Activated naive CD4-positive, alpha-beta T cell treated with Interleukin-2 at 50 U/mL for 16 hours (primary cell): ENCODE measurements at regions not wholly inside any gene's neighbourhood (a gene's known extent, or its start where the extent isn't known, plus 50 kb on each side); places are given as distances from the start of the nearest gene placed in this dataset.
"Not testable (repeated sequence)": the region's sequence is repeated elsewhere in the genome, so short reads cannot be mapped to it uniquely, and the experiment has no call there.

Experiments used
- DNase-seq: peaks from one replicate; pipeline ENCODE4 v3.0.0-alpha.2; 2020

DNA sequence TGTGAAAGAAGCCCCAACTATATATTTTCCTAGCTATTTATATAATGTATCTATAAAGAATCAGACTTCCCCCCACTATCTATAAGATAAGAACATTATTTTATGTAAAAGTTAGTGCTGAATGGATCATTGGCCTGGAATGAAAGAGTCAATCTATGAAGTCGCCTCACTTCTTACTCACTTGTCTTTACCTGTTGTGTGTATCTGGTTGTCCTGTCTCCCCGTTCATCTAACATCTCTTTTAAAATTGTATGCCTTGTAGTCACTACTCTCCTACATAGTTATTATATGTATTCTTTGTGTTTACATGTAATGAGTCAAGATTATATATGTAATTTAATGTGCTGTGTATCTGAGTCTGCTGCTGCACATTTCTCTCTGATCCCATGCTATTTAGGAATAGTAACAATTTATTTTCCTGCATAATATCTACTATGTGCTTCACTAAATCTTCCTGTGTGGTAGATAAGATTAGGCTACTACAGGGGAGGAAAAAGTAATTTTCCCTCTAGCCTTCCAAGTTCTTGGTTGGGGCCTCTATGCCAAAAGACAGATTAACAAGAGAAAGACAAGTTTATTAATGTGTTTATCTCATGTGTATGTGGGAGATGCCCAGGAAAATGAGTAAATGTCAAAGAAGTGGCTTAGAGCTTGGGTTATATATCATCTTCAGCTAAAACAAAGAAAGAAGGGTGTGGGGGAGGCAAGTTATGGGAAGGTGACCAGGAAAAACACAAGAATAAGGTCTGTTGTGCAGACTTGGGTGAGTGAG is 77.6 kb upstream of the FRMPD4 start:
- DNase-seq = no peak

DNA sequence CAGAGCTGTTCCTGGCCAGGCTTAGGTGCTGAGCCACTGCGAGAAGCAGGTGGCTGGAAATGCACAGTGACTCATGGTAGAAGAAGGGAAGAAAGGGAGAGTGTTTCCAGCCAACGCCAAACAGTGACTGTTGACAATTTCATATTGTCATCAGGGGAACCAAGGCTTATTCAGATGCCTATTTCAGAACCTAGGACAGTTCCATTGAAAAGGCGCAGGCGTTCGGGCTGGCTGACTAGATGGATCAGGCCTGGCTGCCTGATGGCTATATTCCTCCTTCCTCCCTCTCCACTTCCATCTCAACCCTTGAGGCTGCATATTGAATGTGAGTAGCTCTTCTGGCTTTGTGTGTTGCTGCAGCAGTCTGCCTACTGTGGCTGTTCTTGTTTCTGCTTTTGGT is 73.0 kb upstream of the FRMPD4 start:
- no peak for DNase-seq

DNA sequence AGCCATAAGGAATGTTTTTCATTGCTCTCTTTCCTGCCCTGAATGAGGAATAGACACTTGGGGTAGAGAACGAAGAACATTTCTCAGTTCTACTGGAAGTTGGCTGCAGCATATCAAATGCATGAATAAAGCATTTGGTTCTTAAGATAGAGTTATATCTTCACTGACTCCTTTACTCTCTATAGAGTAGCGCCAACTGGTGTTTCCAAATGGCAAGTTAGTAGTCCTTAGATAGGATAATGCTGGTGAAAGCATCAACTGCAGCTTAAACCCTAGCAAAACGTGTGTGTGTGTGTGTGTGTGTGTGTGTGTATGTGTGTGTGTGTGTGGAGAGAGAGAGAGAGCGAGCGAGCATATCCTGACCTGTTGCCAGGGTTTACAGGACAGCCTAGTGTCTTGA is 62.2 kb upstream of the FRMPD4 start:
- DNase-seq = no peak

GRCh38 chrX:12080265-12080664 is 58.0 kb upstream of the FRMPD4 start:
- no peak for DNase-seq

GRCh38 chrX:12082959-12083358 is 55.3 kb upstream of the FRMPD4 start:
- not testable (repeated sequence) for DNase-seq
